KBM-7 (cell line): ENCODE measurements at regions not wholly inside any gene's neighbourhood (a gene's known extent, or its start where the extent isn't known, plus 50 kb on each side); places are given as distances from the start of the nearest gene placed in this dataset.
"Not testable (repeated sequence)": the region's sequence is repeated elsewhere in the genome, so short reads cannot be mapped to it uniquely, and the experiment has no call there.

ENCODE experiments used
- DNase-seq: peaks from one replicate; pipeline ENCODE4 v3.0.0-alpha.2; 2015
- in situ Hi-C: fragments of 300-500 bp; cut with MboI; formaldehyde crosslinking; loops from 2 replicates; pipeline ENCODE4 v1.14.3; 2020; ENCODE audit warnings: low sequenced_read_pairs, low pct_unique_long_range_greater_than_20kb, mixed read lengths

- no peak for DNase-seq
- in situ Hi-C loops: no loop called here
These were observed 477.1 kb upstream of the NR5A2 start for GRCh38 chr1:199550199-199551065.

GRCh38 chr1:199551967-199552565 is 475.4 kb upstream of the NR5A2 start:
- in situ Hi-C loops: no loop called here
- peak; percentile 91 for DNase-seq

GRCh38 chr1:199553104-199553503 is 474.4 kb upstream of the NR5A2 start:
- in situ Hi-C loops: no loop called here
- DNase-seq: no peak

GRCh38 chr1:199561334-199561733 is 466.2 kb upstream of the NR5A2 start:
- DNase-seq: no peak
- in situ Hi-C loops: no loop called here

- in situ Hi-C loops: no loop called here
- no peak for DNase-seq
These were observed 454.5 kb upstream of the NR5A2 start for GRCh38 chr1:199573047-199573446.

GRCh38 chr1:199574950-199575349 is 452.6 kb upstream of the NR5A2 start:
- no peak for DNase-seq
- in situ Hi-C loops: no loop called here

GRCh38 chr1:199580300-199580699 is 447.2 kb upstream of the NR5A2 start:
- in situ Hi-C loops: no loop called here
- DNase-seq: no peak

GRCh38 chr1:199585392-199585791 is 442.1 kb upstream of the NR5A2 start:
- no peak for DNase-seq
- in situ Hi-C loops: no loop called here

- no peak for DNase-seq
- in situ Hi-C loops: no loop called here
These were observed 436.8 kb upstream of the NR5A2 start for GRCh38 chr1:199590708-199591107.

GRCh38 chr1:199591468-199591867 is 436.0 kb upstream of the NR5A2 start:
- no peak for DNase-seq
- in situ Hi-C loops: no loop called here

- no peak for DNase-seq
These were observed 434.0 kb upstream of the NR5A2 start for GRCh38 chr1:199593475-199593874.

GRCh38 chr1:199596448-199596847 is 431.1 kb upstream of the NR5A2 start:
- DNase-seq, in situ Hi-C loops: not testable (repeated sequence)

More at GRCh38 chr1:199593475-199593874, 434.0 kb upstream of the NR5A2 start:
- in situ Hi-C loops: no loop called here

- no peak for DNase-seq
- in situ Hi-C loops: no loop called here
These were observed 430.4 kb upstream of the NR5A2 start for GRCh38 chr1:199597152-199597551.

- in situ Hi-C loops: no loop called here
- no peak for DNase-seq
These were observed 419.1 kb upstream of the NR5A2 start for GRCh38 chr1:199608414-199608813.

- in situ Hi-C loops: no loop called here
- peak; percentile 89 for DNase-seq
These were observed 414.3 kb upstream of the NR5A2 start for GRCh38 chr1:199612976-199613774.

GRCh38 chr1:199616947-199617346 is 410.6 kb upstream of the NR5A2 start:
- in situ Hi-C loops: no loop called here
- DNase-seq: no peak

- no peak for DNase-seq
- in situ Hi-C loops: no loop called here
These were observed 408.3 kb upstream of the NR5A2 start for GRCh38 chr1:199619223-199619622.

GRCh38 chr1:199626228-199626627 is 401.3 kb upstream of the NR5A2 start:
- in situ Hi-C loops, DNase-seq: not testable (repeated sequence)

GRCh38 chr1:199629624-199630023 is 397.9 kb upstream of the NR5A2 start:
- in situ Hi-C loops: no loop called here
- DNase-seq: no peak

- in situ Hi-C loops: no loop called here
- no peak for DNase-seq
These were observed 388.1 kb upstream of the NR5A2 start for GRCh38 chr1:199639453-199639852.
